WTC11 (cell line): ENCODE measurements at regions not wholly inside any gene's neighbourhood (a gene's known extent, or its start where the extent isn't known, plus 50 kb on each side); places are given as distances from the start of the nearest gene placed in this dataset.

Experiments used
- ATAC-seq: fragments of 200-7000 bp; cut with Tn5 transposase; 2 replicates; pipeline ENCODE4 v1.10.0; 2021; ENCODE audit warnings: mild to moderate bottlenecking, moderate library complexity
- CTCF ChIA-PET: fragments of 300-600 bp; sonication (Branson Sonifier 250); formaldehyde crosslinking; loops from one replicate; lab custom pipeline; 2021; ENCODE audit warnings: antibody characterized with exemption; lab: Charles Lee
- POLR2A ChIA-PET: fragments of 350-600 bp; sonication (Branson Sonifier 250); formaldehyde crosslinking; loops from one replicate; lab custom pipeline; 2021; ENCODE audit warnings: antibody characterized with exemption; lab: Charles Lee
- DNase-seq: peaks from one replicate; pipeline ENCODE4 v3.0.0; 2021; ENCODE audit warnings: low spot score
- H3K27ac Mint-ChIP-seq: 2 replicates; pipeline ENCODE4 v1.8.0; 2021; ENCODE audit warnings: mixed read lengths
- H3K27me3 Mint-ChIP-seq: 2 replicates; pipeline ENCODE4 v1.8.0; 2021; ENCODE audit warnings: low read depth, mild to moderate bottlenecking, moderate library complexity, mixed read lengths
- H3K36me3 Mint-ChIP-seq: 2 replicates; pipeline ENCODE4 v1.8.0; 2021; ENCODE audit warnings: mixed read lengths
- H3K4me1 Mint-ChIP-seq: 2 replicates; pipeline ENCODE4 v1.8.0; 2022; ENCODE audit warnings: mixed read lengths
- H3K4me3 Mint-ChIP-seq: 2 replicates; pipeline ENCODE4 v1.8.0; 2021; ENCODE audit warnings: mild to moderate bottlenecking, moderate library complexity, mixed read lengths
- H3K9me3 Mint-ChIP-seq: 2 replicates; pipeline ENCODE4 v1.8.0; 2021; ENCODE audit warnings: mixed read lengths
- ATF2 ChIP-seq: sonication (generic); formaldehyde crosslinking; IDR thresholded peaks from 2 replicates; pipeline ENCODE4 v1.8.1; 2022; ENCODE audit warnings: low read depth, missing genetic modification reagents, borderline replicate concordance
- ELF4 ChIP-seq: sonication (generic); formaldehyde crosslinking; IDR thresholded peaks from 2 replicates; pipeline ENCODE4 v1.8.1; 2022; ENCODE audit warnings: low read depth, mild to moderate bottlenecking, moderate library complexity, missing genetic modification reagents
- IRF2 ChIP-seq: sonication (generic); formaldehyde crosslinking; IDR thresholded peaks from 2 replicates; pipeline ENCODE4 v1.8.0; 2022; ENCODE audit warnings: low read depth, missing genetic modification reagents, borderline replicate concordance
- NR1H2 ChIP-seq: sonication (generic); formaldehyde crosslinking; IDR thresholded peaks from 2 replicates; pipeline ENCODE4 v1.9.0; 2021; ENCODE audit warnings: mild to moderate bottlenecking, moderate library complexity, missing genetic modification reagents
- NR2C2 ChIP-seq: sonication (generic); formaldehyde crosslinking; IDR thresholded peaks from 2 replicates; pipeline ENCODE4 v1.8.0; 2022; ENCODE audit warnings: mild to moderate bottlenecking, missing genetic modification reagents
- RELA ChIP-seq: sonication (generic); formaldehyde crosslinking; IDR thresholded peaks from 2 replicates; pipeline ENCODE4 v1.8.1; 2022; ENCODE audit warnings: missing genetic modification reagents, mild to moderate bottlenecking, borderline replicate concordance
- SMAD4 ChIP-seq: sonication (generic); formaldehyde crosslinking; IDR thresholded peaks from 2 replicates; pipeline ENCODE4 v1.8.0; 2022; ENCODE audit warnings: mild to moderate bottlenecking, missing genetic modification reagents
- SOX15 ChIP-seq: fragments of 250-450 bp; sonication (Bioruptor Pico); IDR thresholded peaks from 2 replicates; pipeline ENCODE4 v1.9.0; 2021; ENCODE audit warnings: mild to moderate bottlenecking
- TEAD1 ChIP-seq: sonication (generic); formaldehyde crosslinking; IDR thresholded peaks from 2 replicates; pipeline ENCODE4 v1.8.0; 2022; ENCODE audit warnings: mild to moderate bottlenecking, missing genetic modification reagents
- TP53 ChIP-seq: sonication (generic); formaldehyde crosslinking; IDR thresholded peaks from 2 replicates; pipeline ENCODE4 v1.8.1; 2023; ENCODE audit warnings: mild to moderate bottlenecking, missing genetic modification reagents
- ZNF138 ChIP-seq: sonication (generic); formaldehyde crosslinking; conservative IDR thresholded peaks from 2 replicates; pipeline ENCODE4 v1.8.1; 2022; ENCODE audit warnings: mild to moderate bottlenecking, moderate library complexity, missing genetic modification reagents
- ZNF317 ChIP-seq: sonication (generic); formaldehyde crosslinking; IDR thresholded peaks from 2 replicates; pipeline ENCODE4 v1.8.1; 2023; ENCODE audit warnings: low read depth, mild to moderate bottlenecking, moderate library complexity, missing genetic modification reagents, borderline replicate concordance
- ZNF416 ChIP-seq: fragments of 250-450 bp; sonication (Bioruptor Pico); IDR thresholded peaks from 2 replicates; pipeline ENCODE4 v1.9.0; 2021; ENCODE audit warnings: mild to moderate bottlenecking, inconsistent platforms
- ZNF423 ChIP-seq: fragments of 250-450 bp; sonication (Bioruptor Pico); IDR thresholded peaks from 2 replicates; pipeline ENCODE4 v2.1.2; 2022; ENCODE audit warnings: mild to moderate bottlenecking, moderate library complexity
- TF ChIP-seq, protein P1 (sequence below): sonication (generic); formaldehyde crosslinking; IDR thresholded peaks from 2 replicates; pipeline ENCODE4 v1.8.0; 2022; ENCODE audit warnings: missing genetic modification reagents
- TF ChIP-seq, protein P2 (sequence below): fragments of 250-450 bp; sonication (Bioruptor Pico); conservative IDR thresholded peaks from 2 replicates; pipeline ENCODE4 v1.9.0; 2021; ENCODE audit warnings: mild to moderate bottlenecking
- TF ChIP-seq, protein P3 (sequence below): sonication (generic); formaldehyde crosslinking; IDR thresholded peaks from 2 replicates; pipeline ENCODE4 v1.8.1; 2023; ENCODE audit warnings: mild to moderate bottlenecking, missing genetic modification reagents
- TF ChIP-seq, protein P4 (sequence below): fragments of 250-450 bp; sonication (Bioruptor Pico); IDR thresholded peaks from 2 replicates; pipeline ENCODE4 v1.9.0; 2021; ENCODE audit warnings: mild to moderate bottlenecking

GRCh38 chr21:16402752-16403151, 673.0 kb downstream of the USP25 start (continued):
- TF ChIP-seq, protein P1, sequence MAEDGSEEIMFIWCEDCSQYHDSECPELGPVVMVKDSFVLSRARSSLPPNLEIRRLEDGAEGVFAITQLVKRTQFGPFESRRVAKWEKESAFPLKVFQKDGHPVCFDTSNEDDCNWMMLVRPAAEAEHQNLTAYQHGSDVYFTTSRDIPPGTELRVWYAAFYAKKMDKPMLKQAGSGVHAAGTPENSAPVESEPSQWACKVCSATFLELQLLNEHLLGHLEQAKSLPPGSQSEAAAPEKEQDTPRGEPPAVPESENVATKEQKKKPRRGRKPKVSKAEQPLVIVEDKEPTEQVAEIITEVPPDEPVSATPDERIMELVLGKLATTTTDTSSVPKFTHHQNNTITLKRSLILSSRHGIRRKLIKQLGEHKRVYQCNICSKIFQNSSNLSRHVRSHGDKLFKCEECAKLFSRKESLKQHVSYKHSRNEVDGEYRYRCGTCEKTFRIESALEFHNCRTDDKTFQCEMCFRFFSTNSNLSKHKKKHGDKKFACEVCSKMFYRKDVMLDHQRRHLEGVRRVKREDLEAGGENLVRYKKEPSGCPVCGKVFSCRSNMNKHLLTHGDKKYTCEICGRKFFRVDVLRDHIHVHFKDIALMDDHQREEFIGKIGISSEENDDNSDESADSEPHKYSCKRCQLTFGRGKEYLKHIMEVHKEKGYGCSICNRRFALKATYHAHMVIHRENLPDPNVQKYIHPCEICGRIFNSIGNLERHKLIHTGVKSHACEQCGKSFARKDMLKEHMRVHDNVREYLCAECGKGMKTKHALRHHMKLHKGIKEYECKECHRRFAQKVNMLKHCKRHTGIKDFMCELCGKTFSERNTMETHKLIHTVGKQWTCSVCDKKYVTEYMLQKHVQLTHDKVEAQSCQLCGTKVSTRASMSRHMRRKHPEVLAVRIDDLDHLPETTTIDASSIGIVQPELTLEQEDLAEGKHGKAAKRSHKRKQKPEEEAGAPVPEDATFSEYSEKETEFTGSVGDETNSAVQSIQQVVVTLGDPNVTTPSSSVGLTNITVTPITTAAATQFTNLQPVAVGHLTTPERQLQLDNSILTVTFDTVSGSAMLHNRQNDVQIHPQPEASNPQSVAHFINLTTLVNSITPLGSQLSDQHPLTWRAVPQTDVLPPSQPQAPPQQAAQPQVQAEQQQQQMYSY (CRISPR knock-in tag): no peak
- no peak for TF ChIP-seq TP53 (CRISPR knock-in tag)
- TF ChIP-seq, all 79 proteins: peak for 0

GRCh38 chr21:16404776-16405175, 675.0 kb downstream of the USP25 start:
- no peak for ATAC-seq
- Mint-ChIP-seq H3K4me3 (no peak overlapping the region), H3K27ac (no peak overlapping the region), H3K36me3 (no peaks in the 10 kb centered on the region), H3K27me3 (no peaks in the 10 kb centered on the region), H3K9me3 (no peaks in the 10 kb centered on the region), H3K4me1 (0 out of 2 replicates have a peak, but pooled peaks cover 4% of the 10 kb centered on the region)
- ChIA-PET CTCF (no interaction called here), POLR2A (interaction anchor here (0.5 kb wide), 1 partner anchor 524 kb away, joined by 3 read pairs; no protein-coding TSS in a partner anchor)
- no peak for TF ChIP-seq ZNF138
- no peak for TF ChIP-seq TP53 (CRISPR knock-in tag)
- TF ChIP-seq NR2C2 (CRISPR knock-in tag): no peak
- TF ChIP-seq, protein P2, sequence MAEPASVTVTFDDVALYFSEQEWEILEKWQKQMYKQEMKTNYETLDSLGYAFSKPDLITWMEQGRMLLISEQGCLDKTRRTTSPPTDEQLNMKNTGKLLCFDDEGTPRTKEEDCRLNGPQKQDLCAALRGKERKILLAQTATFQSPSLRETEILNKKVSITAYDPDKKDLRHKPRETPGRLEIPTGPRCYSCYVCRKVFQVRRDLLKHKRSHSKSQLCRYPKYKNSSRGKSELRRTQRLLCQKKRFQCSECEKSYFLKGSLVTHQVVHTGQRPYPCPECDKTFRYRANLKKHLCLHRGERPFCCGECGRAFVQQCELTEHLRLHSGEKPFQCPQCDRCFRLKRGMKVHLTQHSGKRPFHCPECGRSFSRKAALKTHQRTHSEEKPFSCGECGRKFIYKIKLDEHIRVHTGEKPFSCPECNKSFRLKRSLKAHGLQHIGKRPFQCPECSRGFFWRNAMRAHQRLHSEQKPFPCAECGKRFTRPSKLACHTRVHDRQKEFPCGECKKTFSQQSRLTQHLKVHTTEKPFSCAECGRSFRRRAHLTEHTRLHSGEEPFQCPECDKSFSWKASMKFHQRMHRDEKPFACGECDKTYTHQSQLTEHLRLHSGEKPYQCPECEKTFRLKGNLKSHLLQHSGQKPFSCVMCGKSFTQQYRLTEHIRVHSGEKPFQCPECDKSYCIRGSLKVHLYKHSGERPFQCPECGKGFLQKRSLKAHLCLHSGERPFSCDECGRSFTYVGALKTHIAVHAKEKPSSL (CRISPR knock-in tag): no peak
- no peak for TF ChIP-seq TEAD1 (CRISPR knock-in tag)
- TF ChIP-seq IRF2 (CRISPR knock-in tag): no peak
- TF ChIP-seq, protein P3, sequence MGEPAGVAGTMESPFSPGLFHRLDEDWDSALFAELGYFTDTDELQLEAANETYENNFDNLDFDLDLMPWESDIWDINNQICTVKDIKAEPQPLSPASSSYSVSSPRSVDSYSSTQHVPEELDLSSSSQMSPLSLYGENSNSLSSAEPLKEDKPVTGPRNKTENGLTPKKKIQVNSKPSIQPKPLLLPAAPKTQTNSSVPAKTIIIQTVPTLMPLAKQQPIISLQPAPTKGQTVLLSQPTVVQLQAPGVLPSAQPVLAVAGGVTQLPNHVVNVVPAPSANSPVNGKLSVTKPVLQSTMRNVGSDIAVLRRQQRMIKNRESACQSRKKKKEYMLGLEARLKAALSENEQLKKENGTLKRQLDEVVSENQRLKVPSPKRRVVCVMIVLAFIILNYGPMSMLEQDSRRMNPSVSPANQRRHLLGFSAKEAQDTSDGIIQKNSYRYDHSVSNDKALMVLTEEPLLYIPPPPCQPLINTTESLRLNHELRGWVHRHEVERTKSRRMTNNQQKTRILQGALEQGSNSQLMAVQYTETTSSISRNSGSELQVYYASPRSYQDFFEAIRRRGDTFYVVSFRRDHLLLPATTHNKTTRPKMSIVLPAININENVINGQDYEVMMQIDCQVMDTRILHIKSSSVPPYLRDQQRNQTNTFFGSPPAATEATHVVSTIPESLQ (CRISPR knock-in tag): no peak
- TF ChIP-seq ZNF416: no peak
- no peak for TF ChIP-seq ZNF423 (CRISPR knock-in tag)
- no peak for DNase-seq

DNA sequence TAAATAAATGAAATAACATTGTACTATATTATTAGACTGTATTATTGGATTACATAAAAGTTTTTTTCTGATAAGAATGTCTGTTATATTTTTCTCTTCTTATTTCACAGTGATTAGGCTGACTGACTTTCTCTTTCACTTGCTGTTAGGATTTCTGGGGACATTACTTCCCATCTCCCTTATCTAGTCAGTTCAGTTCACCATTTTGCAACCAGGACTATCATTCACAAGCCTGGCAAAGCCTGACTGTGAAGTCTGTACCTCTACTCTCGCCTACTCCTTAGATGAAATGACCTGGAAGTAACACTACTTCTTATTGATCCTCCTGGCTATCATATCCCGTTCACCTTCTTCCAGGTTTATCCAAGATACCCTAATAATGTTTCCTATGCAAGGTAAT, 676.6 kb downstream of the USP25 start:
- DNase-seq (no peak), ATAC-seq (no peak)
- Mint-ChIP-seq H3K27ac (no peak overlapping the region), H3K36me3 (no peaks in the 10 kb centered on the region), H3K9me3 (0 out of 2 replicates have a peak, but pooled peaks cover under 1% of the 10 kb centered on the region), H3K4me1 (0 out of 2 replicates have a peak, but pooled peaks cover 4% of the 10 kb centered on the region), H3K27me3 (no peaks in the 10 kb centered on the region), H3K4me3 (no peak overlapping the region)
- CTCF ChIA-PET: no interaction called here
- POLR2A ChIA-PET: no interaction called here
- no peak for TF ChIP-seq RELA (CRISPR knock-in tag)
- TF ChIP-seq ELF4 (CRISPR knock-in tag): no peak
- no peak for TF ChIP-seq ZNF317 (CRISPR knock-in tag)
- TF ChIP-seq NR1H2 (CRISPR knock-in tag): no peak
- TF ChIP-seq SOX15 (CRISPR knock-in tag): no peak
- TF ChIP-seq, protein P4, sequence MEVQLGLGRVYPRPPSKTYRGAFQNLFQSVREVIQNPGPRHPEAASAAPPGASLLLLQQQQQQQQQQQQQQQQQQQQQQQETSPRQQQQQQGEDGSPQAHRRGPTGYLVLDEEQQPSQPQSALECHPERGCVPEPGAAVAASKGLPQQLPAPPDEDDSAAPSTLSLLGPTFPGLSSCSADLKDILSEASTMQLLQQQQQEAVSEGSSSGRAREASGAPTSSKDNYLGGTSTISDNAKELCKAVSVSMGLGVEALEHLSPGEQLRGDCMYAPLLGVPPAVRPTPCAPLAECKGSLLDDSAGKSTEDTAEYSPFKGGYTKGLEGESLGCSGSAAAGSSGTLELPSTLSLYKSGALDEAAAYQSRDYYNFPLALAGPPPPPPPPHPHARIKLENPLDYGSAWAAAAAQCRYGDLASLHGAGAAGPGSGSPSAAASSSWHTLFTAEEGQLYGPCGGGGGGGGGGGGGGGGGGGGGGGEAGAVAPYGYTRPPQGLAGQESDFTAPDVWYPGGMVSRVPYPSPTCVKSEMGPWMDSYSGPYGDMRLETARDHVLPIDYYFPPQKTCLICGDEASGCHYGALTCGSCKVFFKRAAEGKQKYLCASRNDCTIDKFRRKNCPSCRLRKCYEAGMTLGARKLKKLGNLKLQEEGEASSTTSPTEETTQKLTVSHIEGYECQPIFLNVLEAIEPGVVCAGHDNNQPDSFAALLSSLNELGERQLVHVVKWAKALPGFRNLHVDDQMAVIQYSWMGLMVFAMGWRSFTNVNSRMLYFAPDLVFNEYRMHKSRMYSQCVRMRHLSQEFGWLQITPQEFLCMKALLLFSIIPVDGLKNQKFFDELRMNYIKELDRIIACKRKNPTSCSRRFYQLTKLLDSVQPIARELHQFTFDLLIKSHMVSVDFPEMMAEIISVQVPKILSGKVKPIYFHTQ (CRISPR knock-in tag): no peak
- no peak for TF ChIP-seq SMAD4 (CRISPR knock-in tag)
- TF ChIP-seq ZNF423 (CRISPR knock-in tag): no peak
- TF ChIP-seq ATF2 (CRISPR knock-in tag): no peak
